Ovary (tissue), 7 donors: ENCODE measurements at regions not wholly inside any gene's neighbourhood (a gene's known extent, or its start where the extent isn't known, plus 50 kb on each side); places are given as distances from the start of the nearest gene placed in this dataset.

Experiments used
- DNase-seq, 5 donors: peaks; one replicate each; pipeline ENCODE4 v3.0.0-alpha.2; 2019 to 2020
- H3K27ac ChIP-seq, 2 donors: fragments of 200-600 bp; one replicate each; pipeline versions ENCODE4 v1.5.1 to v1.8.0; 2019 to 2022
- H3K27me3 ChIP-seq: fragments of 200-600 bp; one replicate; pipeline ENCODE4 v1.8.0; 2022
- H3K36me3 ChIP-seq: fragments of 200-600 bp; sonication (generic); one replicate; pipeline ENCODE4 v1.5.1; 2019
- H3K4me1 ChIP-seq: one replicate; pipeline ENCODE4 v1.8.1; 2013; ENCODE audit warnings: mild to moderate bottlenecking, moderate library complexity; ENCODE audit not compliant: insufficient read depth
- H3K4me3 ChIP-seq: fragments of 200-600 bp; sonication (generic); one replicate; pipeline ENCODE4 v1.5.1; 2017
- H3K9me3 ChIP-seq, 2 donors: fragments of 200-600 bp in 1 of 2; sonication (generic) in 1 of 2; one replicate each; pipeline versions ENCODE4 v1.5.1 to v1.8.1; 2013 to 2019; ENCODE audit warnings: mild to moderate bottlenecking in 1 of 2, moderate library complexity in 1 of 2
- EP300 ChIP-seq: sonication (generic); formaldehyde crosslinking; IDR thresholded peaks from one replicate; pipeline ENCODE4 v1.6.1; 2017; ENCODE audit warnings: antibody characterized with exemption
- POLR2A ChIP-seq: fragments of 450-650 bp; IDR thresholded peaks from one replicate; pipeline ENCODE4 v1.6.1; 2017; ENCODE audit warnings: antibody characterized with exemption, mild to moderate bottlenecking, moderate library complexity
- WGBS, 3 donors: extraction: QIAGEN DNeasy Blood & Tissue Kit in 1 of 3; methylation state at CpG; one replicate each; pipeline versions ENCODE4 v1.1.5 to v1.1.7; 2013 to 2017; 5-methylcytosine and 5-hydroxymethylcytosine counted together
- intact Hi-C, 4 donors: fragments of 100-400 bp; cut with DNase I; formaldehyde crosslinking; loops; one replicate each; pipeline versions ENCODE4 v1.11.0 to v1.15.1; 2022 to 2023
- TF ChIP-seq, protein P1 (sequence below), 3 donors: fragments of 450-650 bp in 2 of 3; fragments of 200-600 bp in 1 of 3; IDR thresholded peaks; one replicate each; pipeline versions ENCODE4 v1.5.1 to v1.8.0; 2016 to 2022; ENCODE audit warnings: antibody characterized with exemption in 3 of 3, mild to moderate bottlenecking in 1 of 3
- donor health status: DM: no; HTN: no; CAD: no; lungs with moderate emphysema.
- donor health status: DM: no; HTN: no; CAD: no.
- donor health status: Bipolar disorder and iron deficiency.
- donor health status: DM: no; HTN: no; CAD: no.
- donor health status: DM: yes; HTN: yes; CAD: no.

DNA sequence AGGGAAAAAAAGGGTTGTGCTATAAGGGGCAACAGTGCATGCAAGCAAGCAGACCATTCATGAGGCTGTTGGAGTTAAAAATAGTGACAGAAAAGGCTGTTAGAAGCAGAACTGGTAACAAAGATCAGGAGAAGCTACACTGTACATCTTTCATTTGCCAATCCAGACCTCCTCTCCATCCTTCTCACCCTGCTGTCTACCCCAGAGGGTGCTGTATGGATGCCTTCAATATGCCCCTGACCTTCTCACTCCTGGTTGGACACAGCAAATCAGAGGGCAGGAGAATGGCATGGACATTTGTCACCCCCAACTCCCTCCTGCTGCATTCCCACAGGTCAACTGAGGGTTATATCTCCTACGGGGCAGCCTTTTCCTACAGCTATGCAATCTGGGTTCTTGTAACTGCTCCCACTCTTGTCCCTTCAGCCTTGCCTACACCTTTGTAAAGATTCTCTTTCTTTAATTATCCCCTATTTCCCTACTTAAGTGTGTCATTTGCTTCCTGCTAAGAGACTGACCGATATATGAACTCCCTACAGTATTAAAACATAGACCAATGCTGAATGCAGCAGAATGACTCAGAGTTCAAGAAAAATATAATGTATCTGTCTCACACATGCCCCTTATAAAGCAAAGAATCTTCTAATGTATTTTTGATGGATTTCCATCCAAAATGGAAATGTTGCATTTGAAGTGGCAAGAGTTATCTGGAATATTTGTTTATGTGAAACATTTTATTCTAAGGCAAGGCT, 169.2 kb upstream of the NCKAP5 start:
- H3K27me3 ChIP-seq, result no peaks in the 10 kb centered on the region
- intact Hi-C loops, result no loop called here
- H3K27ac ChIP-seq, result no peak overlapping the region
- 68 to 78% (median 76%) methylated on average over 2 of the region's 2 CpGs for WGBS, 3 donors
- no peaks in the 10 kb centered on the region for H3K4me1 ChIP-seq
- TF ChIP-seq EP300 (no peak), POLR2A (no peak)
- TF ChIP-seq, protein P1, sequence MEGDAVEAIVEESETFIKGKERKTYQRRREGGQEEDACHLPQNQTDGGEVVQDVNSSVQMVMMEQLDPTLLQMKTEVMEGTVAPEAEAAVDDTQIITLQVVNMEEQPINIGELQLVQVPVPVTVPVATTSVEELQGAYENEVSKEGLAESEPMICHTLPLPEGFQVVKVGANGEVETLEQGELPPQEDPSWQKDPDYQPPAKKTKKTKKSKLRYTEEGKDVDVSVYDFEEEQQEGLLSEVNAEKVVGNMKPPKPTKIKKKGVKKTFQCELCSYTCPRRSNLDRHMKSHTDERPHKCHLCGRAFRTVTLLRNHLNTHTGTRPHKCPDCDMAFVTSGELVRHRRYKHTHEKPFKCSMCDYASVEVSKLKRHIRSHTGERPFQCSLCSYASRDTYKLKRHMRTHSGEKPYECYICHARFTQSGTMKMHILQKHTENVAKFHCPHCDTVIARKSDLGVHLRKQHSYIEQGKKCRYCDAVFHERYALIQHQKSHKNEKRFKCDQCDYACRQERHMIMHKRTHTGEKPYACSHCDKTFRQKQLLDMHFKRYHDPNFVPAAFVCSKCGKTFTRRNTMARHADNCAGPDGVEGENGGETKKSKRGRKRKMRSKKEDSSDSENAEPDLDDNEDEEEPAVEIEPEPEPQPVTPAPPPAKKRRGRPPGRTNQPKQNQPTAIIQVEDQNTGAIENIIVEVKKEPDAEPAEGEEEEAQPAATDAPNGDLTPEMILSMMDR (IDR thresholded peaks at IDR 0.05), result no peak
- H3K4me3 ChIP-seq, result no peak overlapping the region
- H3K9me3 ChIP-seq, result no peaks in the 10 kb centered on the region
- no peak for DNase-seq
- H3K36me3 ChIP-seq, result no peaks in the 10 kb centered on the region

DNA sequence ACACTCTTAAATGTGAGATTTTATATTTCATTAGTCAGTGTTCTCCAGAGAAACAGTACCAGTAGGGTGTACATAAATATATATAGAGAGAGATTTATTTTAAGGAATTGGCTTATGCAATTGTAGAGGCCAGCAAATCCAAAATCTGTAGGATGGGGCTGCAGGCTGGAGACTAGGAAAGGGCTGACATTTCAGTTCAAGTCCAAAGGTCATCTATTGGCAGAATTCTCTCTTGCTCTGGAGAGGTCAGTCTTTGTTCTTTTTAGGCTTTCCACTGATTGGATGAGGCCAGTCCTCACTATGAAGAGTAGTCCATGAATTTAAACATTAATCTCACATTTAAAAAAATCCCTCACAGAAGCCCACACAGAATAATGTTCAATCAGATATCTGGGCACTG, 170.8 kb upstream of the NCKAP5 start:
- no peak overlapping the region for H3K4me3 ChIP-seq
- no peaks in the 10 kb centered on the region for H3K27me3 ChIP-seq
- no peaks in the 10 kb centered on the region for H3K36me3 ChIP-seq
- no peaks in the 10 kb centered on the region for H3K9me3 ChIP-seq
- TF ChIP-seq, protein P1 (IDR thresholded peaks at IDR 0.05), result no peak
- no peak for TF ChIP-seq EP300
- no peak for TF ChIP-seq POLR2A
- H3K27ac ChIP-seq, result no peak overlapping the region
- H3K4me1 ChIP-seq, result no peaks in the 10 kb centered on the region
- no peak for DNase-seq
- intact Hi-C loops, result no loop called here

DNA sequence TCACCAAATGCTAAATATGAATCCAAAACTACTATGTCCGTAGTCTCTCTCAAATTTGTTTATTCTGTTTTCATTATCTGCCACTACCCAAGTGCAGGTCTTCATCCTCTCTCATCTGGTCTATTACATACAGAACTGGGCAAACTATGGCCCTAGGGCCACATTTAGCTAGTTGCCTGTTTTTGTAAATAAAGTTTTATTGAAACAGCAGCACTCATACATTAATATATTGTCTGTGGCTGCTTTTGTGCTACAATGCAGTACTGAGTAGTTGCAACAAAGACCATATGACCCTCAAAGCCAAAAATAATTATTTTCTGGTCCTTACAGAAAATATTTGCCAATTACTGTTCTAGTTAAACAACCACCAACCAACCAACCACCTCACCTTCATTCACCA, 172.2 kb upstream of the NCKAP5 start:
- TF ChIP-seq POLR2A, result no peak
- TF ChIP-seq, protein P1 (IDR thresholded peaks at IDR 0.05), result no peak
- H3K36me3 ChIP-seq, result no peaks in the 10 kb centered on the region
- H3K27me3 ChIP-seq, result no peaks in the 10 kb centered on the region
- intact Hi-C loops, result no loop called here
- WGBS, 3 donors, result 90 to 100% (median 98%) methylated on average over 1 of the region's 1 CpG
- no peak overlapping the region for H3K4me3 ChIP-seq
- no peak overlapping the region for H3K27ac ChIP-seq
- H3K9me3 ChIP-seq, result no peaks in the 10 kb centered on the region
- DNase-seq, result no peak
- no peaks in the 10 kb centered on the region for H3K4me1 ChIP-seq

DNA sequence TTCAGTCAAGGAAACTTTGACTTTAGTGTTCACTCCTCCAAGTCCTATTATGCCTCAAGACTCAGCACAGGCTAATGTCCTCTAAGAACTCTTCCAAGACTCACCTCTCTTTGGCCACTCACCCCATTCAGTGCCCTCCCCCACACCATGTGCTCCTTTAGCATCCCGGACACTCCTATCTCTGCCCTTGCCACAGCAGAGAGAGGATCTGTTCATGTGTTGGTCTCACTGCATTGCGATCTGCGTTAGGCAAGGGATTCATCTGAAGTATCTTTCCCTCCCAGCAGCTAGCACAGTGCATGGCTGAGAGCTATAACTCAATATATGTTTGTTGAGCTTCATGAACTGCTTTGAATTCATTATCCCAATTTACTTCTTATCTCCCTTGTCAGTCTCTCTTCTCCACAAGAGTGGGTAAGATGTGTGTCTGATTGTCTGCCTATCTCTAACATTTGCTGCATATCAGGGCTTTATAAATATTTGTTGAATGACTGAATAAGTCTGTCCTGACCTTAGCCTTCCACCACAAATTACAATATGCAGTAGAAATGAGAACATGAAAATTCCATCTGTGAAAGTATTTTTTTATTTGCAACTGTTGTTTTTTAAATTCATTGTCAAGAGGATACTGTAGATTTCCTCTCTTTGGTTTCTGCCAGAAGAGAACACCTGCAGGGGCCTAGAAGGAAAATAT, 179.9 kb upstream of the NCKAP5 start:
- Histone ChIP-seq H3K36me3 (no peaks in the 10 kb centered on the region), H3K4me1 (no peaks in the 10 kb centered on the region), H3K27me3 (no peaks in the 10 kb centered on the region), H3K9me3 (no peaks in the 10 kb centered on the region), H3K27ac (no peak overlapping the region), H3K4me3 (no peak overlapping the region)
- 44 to 52% (median 46%) methylated on average over 3 of the region's 3 CpGs for WGBS, 3 donors
- TF ChIP-seq, protein P1 (IDR thresholded peaks at IDR 0.05), result no peak
- TF ChIP-seq POLR2A (no peak), EP300 (no peak)
- DNase-seq, result no peak
- intact Hi-C loops, result no loop called here
